Testis (tissue), 2 donors: ENCODE measurements at regions not wholly inside any gene's neighbourhood (a gene's known extent, or its start where the extent isn't known, plus 50 kb on each side); places are given as distances from the start of the nearest gene placed in this dataset.

ENCODE experiments used
- CTCF ChIP-seq, 3 experiments: fragments of 450-650 bp in 2 of 3; fragments of 200-600 bp in 1 of 3; sonication (generic) in 1 of 3; IDR thresholded peaks; one replicate each; pipeline ENCODE4 v1.5.1; 2016 to 2019; ENCODE audit warnings: antibody characterized with exemption in 3 of 3, mild to moderate bottlenecking in 2 of 3, moderate library complexity in 1 of 3
- POLR2A ChIP-seq: fragments of 450-650 bp; IDR thresholded peaks from one replicate; pipeline ENCODE4 v1.6.1; 2017; ENCODE audit warnings: antibody characterized with exemption, mild to moderate bottlenecking, moderate library complexity

GRCh38 chr15:95267481-95267880 lies 1036.1 kb downstream of the MCTP2 start:
- TF ChIP-seq CTCF (IDR thresholded peaks at IDR 0.05) (no peak), POLR2A (no peak)
